Uterus (tissue), 3 donors: ENCODE measurements at regions not wholly inside any gene's neighbourhood (a gene's known extent, or its start where the extent isn't known, plus 50 kb on each side); places are given as distances from the start of the nearest gene placed in this dataset.

Experiments used
- DNase-seq, 2 donors: peaks; one replicate each; pipeline ENCODE4 v3.0.0-alpha.2; 2019 to 2020
- H3K27ac ChIP-seq, 2 donors: fragments of 200-600 bp; sonication (generic); 1 replicate in 1 of 2; 2 replicates in 1 of 2; pipeline ENCODE4 v1.5.1; 2016 to 2018
- H3K27me3 ChIP-seq, 2 donors: fragments of 200-600 bp; sonication (generic); one replicate each; pipeline ENCODE4 v1.5.1; 2018 to 2019; ENCODE audit warnings: control low read depth in 1 of 2
- H3K36me3 ChIP-seq, 2 donors: fragments of 200-600 bp; sonication (generic); one replicate each; pipeline ENCODE4 v1.5.1; 2019; ENCODE audit warnings: control low read depth in 1 of 2
- H3K4me1 ChIP-seq, 2 donors: fragments of 200-600 bp; sonication (generic); one replicate each; pipeline ENCODE4 v1.5.1; 2018 to 2019; ENCODE audit warnings: control low read depth in 1 of 2
- H3K4me3 ChIP-seq, 2 donors: fragments of 200-600 bp; sonication (generic); 1 replicate in 1 of 2; 2 replicates in 1 of 2; pipeline ENCODE4 v1.5.1; 2018 to 2019; ENCODE audit warnings: mild to moderate bottlenecking in 1 of 2
- H3K9me3 ChIP-seq, 2 donors: fragments of 200-600 bp; sonication (generic); one replicate each; pipeline ENCODE4 v1.5.1; 2019; ENCODE audit warnings: control low read depth in 1 of 2
- CTCF ChIP-seq, 4 experiments: fragments of 200-600 bp in 2 of 4; fragments of 450-650 bp in 2 of 4; sonication (generic) in 2 of 4; IDR thresholded peaks; one replicate each; pipeline ENCODE4 v1.5.1; 2016 to 2019; ENCODE audit warnings: antibody characterized with exemption in 4 of 4, mild to moderate bottlenecking in 2 of 4, moderate library complexity in 1 of 4
- POLR2A ChIP-seq, 2 donors: fragments of 450-650 bp; IDR thresholded peaks; one replicate each; pipeline ENCODE4 v1.6.1; 2016; ENCODE audit warnings: antibody characterized with exemption in 2 of 2, mild to moderate bottlenecking in 1 of 2, moderate library complexity in 1 of 2
- intact Hi-C: fragments of 100-400 bp; cut with DNase I; formaldehyde crosslinking; loops from one replicate; pipeline ENCODE4 v1.15.1; 2023; ENCODE audit warnings: low total_unique reads
- donor health status: DM: yes; HTN: yes; CAD: no.

GRCh38 chr20:50249447-50250388, 59.1 kb downstream of the CEBPB start:
- TF ChIP-seq CTCF (IDR thresholded peaks at IDR 0.05): no peak
- TF ChIP-seq POLR2A (IDR thresholded peaks at IDR 0.05): no peak
- DNase-seq: no peak
- no peaks in the 10 kb centered on the region for H3K4me1 ChIP-seq
- no peak overlapping the region for H3K27ac ChIP-seq
- no peaks in the 10 kb centered on the region for H3K36me3 ChIP-seq
- intact Hi-C loops: no loop called here
- H3K27me3 ChIP-seq: no peaks in the 10 kb centered on the region
- H3K9me3 ChIP-seq: no peaks in the 10 kb centered on the region
- no peak overlapping the region for H3K4me3 ChIP-seq

DNA sequence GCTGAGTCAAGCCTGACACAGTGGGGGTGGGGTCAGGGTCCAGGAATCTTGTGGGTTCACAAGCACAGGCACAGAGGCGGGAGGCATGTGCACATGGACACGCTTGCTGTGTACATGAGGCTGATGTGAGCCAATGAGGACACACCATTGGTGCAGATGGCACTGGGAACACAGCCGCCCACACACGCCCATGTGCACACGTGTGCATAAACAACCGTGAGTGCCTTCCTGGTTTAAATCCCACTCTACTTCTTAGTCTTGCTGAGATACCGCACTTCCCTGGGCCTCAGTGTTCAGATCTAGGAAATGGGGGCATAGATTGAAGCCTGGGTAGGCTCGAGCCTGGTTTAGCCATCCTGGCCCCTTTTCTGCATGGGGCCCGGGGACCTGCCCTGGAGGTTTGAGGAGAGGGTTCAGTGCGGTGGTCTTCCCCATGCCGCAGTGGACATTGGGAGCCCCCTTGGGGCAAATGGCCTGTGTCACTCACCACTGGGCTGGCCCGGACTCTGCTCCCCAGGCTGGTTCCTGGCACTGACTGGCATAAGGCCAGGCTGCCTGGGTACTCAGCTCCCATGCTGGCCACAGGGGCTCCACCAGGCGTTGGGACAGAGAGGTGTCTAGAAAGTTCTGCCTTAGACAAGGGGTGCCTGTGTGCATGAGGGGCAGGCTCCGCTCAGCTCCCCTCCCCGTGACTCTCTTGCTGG, 60.2 kb downstream of the CEBPB start:
- intact Hi-C loops: no loop called here
- DNase-seq: no peak
- Histone ChIP-seq H3K27me3 (no peaks in the 10 kb centered on the region), H3K9me3 (no peaks in the 10 kb centered on the region), H3K4me3 (no peak overlapping the region), H3K4me1 (no peaks in the 10 kb centered on the region), H3K36me3 (no peaks in the 10 kb centered on the region), H3K27ac (no peak overlapping the region)
- no peak for TF ChIP-seq POLR2A (IDR thresholded peaks at IDR 0.05)
- TF ChIP-seq CTCF (IDR thresholded peaks at IDR 0.05): no peak

- Histone ChIP-seq H3K4me3 (no peak overlapping the region), H3K9me3 (no peaks in the 10 kb centered on the region), H3K36me3 (no peaks in the 10 kb centered on the region), H3K27ac (no peak overlapping the region), H3K4me1 (no peaks in the 10 kb centered on the region), H3K27me3 (no peaks in the 10 kb centered on the region)
- no peak for DNase-seq
- no peak for TF ChIP-seq POLR2A (IDR thresholded peaks at IDR 0.05)
- no peak for TF ChIP-seq CTCF (IDR thresholded peaks at IDR 0.05)
- intact Hi-C loops: no loop called here
Observed at GRCh38 chr20:50251383-50251748, 60.7 kb downstream of the CEBPB start.

- no peak for TF ChIP-seq CTCF (IDR thresholded peaks at IDR 0.05)
- no peak for TF ChIP-seq POLR2A (IDR thresholded peaks at IDR 0.05)
- Histone ChIP-seq H3K36me3 (no peaks in the 10 kb centered on the region), H3K27ac (no peak overlapping the region), H3K4me3 (no peak overlapping the region), H3K9me3 (no peaks in the 10 kb centered on the region), H3K4me1 (no peaks in the 10 kb centered on the region), H3K27me3 (no peaks in the 10 kb centered on the region)
- no peak for DNase-seq
- intact Hi-C loops: no loop called here
Observed at GRCh38 chr20:50251992-50252511, 61.4 kb downstream of the CEBPB start.

DNA sequence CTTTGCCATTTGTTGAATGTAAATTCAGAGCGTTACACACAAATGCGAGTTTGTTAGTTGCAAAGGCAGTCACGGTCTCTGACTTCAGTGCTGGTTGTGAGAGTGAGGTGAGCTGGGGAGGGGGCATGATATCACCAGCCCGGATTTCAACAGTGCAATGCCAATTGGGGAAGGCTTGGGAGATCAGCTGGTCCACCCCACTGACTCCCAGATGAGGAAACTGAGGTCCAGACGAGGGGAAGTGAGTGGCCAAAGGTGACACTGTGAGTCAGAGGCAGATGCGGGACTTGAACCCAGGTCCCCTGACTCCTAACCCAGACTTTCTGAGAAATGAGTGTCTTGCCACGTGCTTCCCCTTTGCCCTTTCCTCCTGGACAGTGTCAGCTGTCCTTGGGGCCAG, 62.1 kb downstream of the CEBPB start:
- Histone ChIP-seq H3K4me1 (no peaks in the 10 kb centered on the region), H3K36me3 (no peaks in the 10 kb centered on the region), H3K4me3 (no peak overlapping the region), H3K9me3 (no peaks in the 10 kb centered on the region), H3K27me3 (no peaks in the 10 kb centered on the region), H3K27ac (no peak overlapping the region)
- no peak for DNase-seq
- no peak for TF ChIP-seq CTCF (IDR thresholded peaks at IDR 0.05)
- TF ChIP-seq POLR2A (IDR thresholded peaks at IDR 0.05): no peak
- intact Hi-C loops: no loop called here
